ENCODE measurements at regions not wholly inside any gene's neighbourhood (a gene's known extent, or its start where the extent isn't known, plus 50 kb on each side); places are given as distances from the start of the nearest gene placed in this dataset.

- ChIA-PET RAD21 (ENCODE audit: unreplicated experiment) (no interaction called here), POLR2A (no interaction called here), SMC1A (ENCODE audit: uncharacterized antibody, unreplicated experiment) (interaction anchor here (1.6 kb wide), 2 partner anchors 10 to 16 kb away, joined by 3 to 6 read pairs; no protein-coding TSS in a partner anchor), CTCF (interaction anchor here (0.9 kb wide), 1 partner anchor 11 kb away, joined by 3 read pairs; no protein-coding TSS in a partner anchor)
- Histone ChIP-seq H3K9ac (ENCODE audit: control insufficient read depth, insufficient read depth, low read length) (no peak overlapping the region), H2AFZ (ENCODE audit: control insufficient read depth, low read depth, low read length) (no peak overlapping the region), H3K9me3 (replicated peaks; ENCODE audit: control insufficient read depth, insufficient read depth, low read length) (no peaks in the 10 kb centered on the region), H3K27ac (ENCODE audit: control insufficient read depth, insufficient read depth) (no peak overlapping the region), H3K4me2 (ENCODE audit: control insufficient read depth, insufficient read depth) (no peak overlapping the region), H3K27me3 (replicated peaks in 1 of 2; ENCODE audit: control insufficient read depth in 2 of 2, insufficient read depth in 2 of 2, low read length in 1 of 2) (no peaks in the 10 kb centered on the region), H3K4me1 (ENCODE audit: control insufficient read depth, insufficient read depth, low read length) (no peaks in the 10 kb centered on the region), H3K79me2 (ENCODE audit: control insufficient read depth, insufficient read depth, low read length) (no peaks in the 10 kb centered on the region), H4K20me1 (ENCODE audit: control insufficient read depth, insufficient read depth) (no peaks in the 10 kb centered on the region), H3K36me3 (ENCODE audit: control insufficient read depth in 2 of 2, insufficient read depth in 2 of 2, low read length in 1 of 2) (no peaks in the 10 kb centered on the region), H3K4me3 (no peak overlapping the region)
- intact Hi-C loops (cut with micrococcal nuclease; ENCODE audit: unreplicated experiment) (no loop called here), in situ Hi-C loops (cut with MboI) (no loop called here)
- 2% methylated on average over 2 of the region's 2 CpGs for WGBS (ENCODE audit: insufficient coverage, insufficient replicate concordance, low lambda C conversion rate, missing lambda C conversion rate)
- no peak for FAIRE-seq
- no TSS peak for BruUV-seq (replicated peaks)
- DNase-seq (ENCODE audit: low read depth, low spot score) = no peak
- ATAC-seq = no peak
- TF ChIP-seq MYC (IDR thresholded peaks at IDR 0.05; ENCODE audit: insufficient read depth, insufficient read length, insufficient replicate concordance, low read length, severe bottlenecking) (no peak), PAX8 (IDR thresholded peaks at IDR 0.05) (no peak), SIX5 (IDR thresholded peaks at IDR 0.05; ENCODE audit: low read depth, low read length, severe bottlenecking) (no peak), ASH2L (IDR thresholded peaks at IDR 0.05; ENCODE audit: borderline replicate concordance, low read depth) (no peak), CREB1 (IDR thresholded peaks at IDR 0.05; ENCODE audit: low read depth) (no peak), USF2 (IDR thresholded peaks at IDR 0.05; ENCODE audit: borderline replicate concordance, low read depth, low read length) (no peak), NRF1 (conservative IDR thresholded peaks at IDR 0.05; ENCODE audit: low read depth, low read length) (no peak), HSF1 (IDR thresholded peaks at IDR 0.05; ENCODE audit: low read depth, low read length) (no peak), FOS (IDR thresholded peaks at IDR 0.05; ENCODE audit: borderline replicate concordance, extremely low read depth, insufficient read length) (no peak), CBFB (IDR thresholded peaks at IDR 0.05; ENCODE audit: low read depth) (no peak), E4F1 (IDR thresholded peaks at IDR 0.05; ENCODE audit: borderline replicate concordance, partially characterized antibody) (no peak), PML (IDR thresholded peaks at IDR 0.05; ENCODE audit: low read length) (no peak), KAT2A (conservative IDR thresholded peaks at IDR 0.05; ENCODE audit: control insufficient read depth, low read depth, low read length) (no peak), POLR2AphosphoS2 (IDR thresholded peaks at IDR 0.05; ENCODE audit: low read depth, low read length) (no peak), CBX5 (IDR thresholded peaks at IDR 0.05; ENCODE audit: low read depth) (no peak), MEF2A (IDR thresholded peaks at IDR 0.05; ENCODE audit: insufficient read depth, low read depth, low read length) (no peak), CEBPZ (IDR thresholded peaks at IDR 0.05; ENCODE audit: low read depth, low read length) (no peak)
Observed at GRCh38 chr1:87989346-87989745, 660.7 kb downstream of the LMO4 start.

Data from GM12878 (cell line).